ENCODE measurements at regions not wholly inside any gene's neighbourhood (a gene's known extent, or its start where the extent isn't known, plus 50 kb on each side); places are given as distances from the start of the nearest gene placed in this dataset.

- TF ChIP-seq POLR2A (IDR thresholded peaks at IDR 0.05; ENCODE audit: low read depth, low read length) (no peak), SPI1 (IDR thresholded peaks at IDR 0.05; ENCODE audit: low read depth, low read length) (no peak)
Measured at GRCh38 chr5:133754575-133755169, 142.3 kb upstream of the FSTL4 start.
